HEK293 (cell line): ENCODE measurements at regions not wholly inside any gene's neighbourhood (a gene's known extent, or its start where the extent isn't known, plus 50 kb on each side); places are given as distances from the start of the nearest gene placed in this dataset.

Experiments used
- CTCF ChIA-PET: fragments of 350-600 bp; formaldehyde crosslinking; extraction: SDS; loops from one replicate; lab custom pipeline; 2021; ENCODE audit warnings: antibody characterized with exemption; lab: Yijun Ruan, JAX
- POLR2A ChIA-PET: fragments of 300-600 bp; formaldehyde crosslinking; extraction: SDS; loops from one replicate; lab custom pipeline; 2020; ENCODE audit warnings: antibody characterized with exemption, inconsistent platforms; lab: Yijun Ruan, JAX
- H3K27ac ChIP-seq: fragments of 200-500 bp; sonication (Bioruptor generic); 2 replicates; pipeline ENCODE4 v1.5.1; 2014; ENCODE audit warnings: low read depth, low read length, control low read depth, inconsistent platforms; ENCODE audit errors: extremely low read depth
- H3K36me3 ChIP-seq, 2 experiments: fragments of 200-500 bp in 1 of 2; sonication (Bioruptor generic) in 1 of 2; 1 replicate in 1 of 2; 2 replicates in 1 of 2; pipeline ENCODE4 v1.5.1; 2014 to 2017; ENCODE audit warnings: inconsistent platforms in 2 of 2, low read length in 2 of 2; ENCODE audit not compliant: control insufficient read depth in 2 of 2, insufficient read depth in 1 of 2
- H3K4me1 ChIP-seq: fragments of 200-500 bp; sonication (Bioruptor generic); 2 replicates; pipeline ENCODE4 v1.5.1; 2014; ENCODE audit warnings: mild to moderate bottlenecking, low read length, inconsistent platforms; ENCODE audit not compliant: control insufficient read depth, insufficient read depth
- H3K4me3 ChIP-seq: 2 replicates; pipeline ENCODE4 v1.5.1; 2011; ENCODE audit warnings: low read depth, mild to moderate bottlenecking, control low read depth, low read length, moderate library complexity
- H3K9me3 ChIP-seq: fragments of 200-500 bp; sonication (Bioruptor generic); 2 replicates; pipeline ENCODE4 v1.5.1; 2014; ENCODE audit warnings: low read depth, low read length, inconsistent platforms; ENCODE audit not compliant: control insufficient read depth, insufficient read depth
- FEZF1 ChIP-seq: fragments of 450-650 bp; formaldehyde crosslinking; IDR thresholded peaks from 2 replicates; pipeline ENCODE4 v1.5.1; 2016; ENCODE audit warnings: missing biosample characterization, missing genetic modification characterization
- GLIS2 ChIP-seq: fragments of 450-650 bp; formaldehyde crosslinking; IDR thresholded peaks from 2 replicates; pipeline ENCODE4 v1.5.1; 2016; ENCODE audit warnings: missing biosample characterization, missing genetic modification characterization
- RBAK ChIP-seq: fragments of 450-650 bp; formaldehyde crosslinking; IDR thresholded peaks from 2 replicates; pipeline ENCODE4 v1.5.1; 2016; ENCODE audit warnings: missing biosample characterization, missing genetic modification characterization
- SCRT2 ChIP-seq: fragments of 450-650 bp; formaldehyde crosslinking; IDR thresholded peaks from 2 replicates; pipeline ENCODE4 v1.5.1; 2016; ENCODE audit warnings: missing biosample characterization, missing genetic modification characterization
- ZBTB48 ChIP-seq: fragments of 450-650 bp; formaldehyde crosslinking; IDR thresholded peaks from 2 replicates; pipeline ENCODE4 v1.5.1; 2016; ENCODE audit warnings: missing biosample characterization, missing genetic modification characterization
- ZBTB8A ChIP-seq: fragments of 450-650 bp; formaldehyde crosslinking; IDR thresholded peaks from 2 replicates; pipeline ENCODE4 v1.5.1; 2016; ENCODE audit warnings: missing biosample characterization, missing genetic modification characterization
- ZFP3 ChIP-seq: fragments of 450-650 bp; formaldehyde crosslinking; IDR thresholded peaks from 2 replicates; pipeline ENCODE4 v1.5.1; 2016; ENCODE audit warnings: low read depth, missing biosample characterization, missing genetic modification characterization
- ZFP37 ChIP-seq: fragments of 450-650 bp; formaldehyde crosslinking; IDR thresholded peaks from 2 replicates; pipeline ENCODE4 v1.5.1; 2016; ENCODE audit warnings: missing biosample characterization, missing genetic modification characterization
- ZFP69B ChIP-seq: fragments of 450-650 bp; formaldehyde crosslinking; IDR thresholded peaks from 2 replicates; pipeline ENCODE4 v1.5.1; 2016; ENCODE audit warnings: missing biosample characterization, missing genetic modification characterization
- ZIC2 ChIP-seq: fragments of 450-650 bp; formaldehyde crosslinking; IDR thresholded peaks from 2 replicates; pipeline ENCODE4 v1.5.1; 2016; ENCODE audit warnings: missing biosample characterization, missing genetic modification characterization
- ZNF132 ChIP-seq: fragments of 450-650 bp; formaldehyde crosslinking; IDR thresholded peaks from 2 replicates; pipeline ENCODE4 v1.5.1; 2017; ENCODE audit warnings: missing biosample characterization, missing genetic modification characterization, borderline replicate concordance
- ZNF146 ChIP-seq: fragments of 450-650 bp; formaldehyde crosslinking; IDR thresholded peaks from 2 replicates; pipeline ENCODE4 v1.5.1; 2016; ENCODE audit warnings: missing biosample characterization, missing genetic modification characterization
- ZNF155 ChIP-seq: fragments of 450-650 bp; formaldehyde crosslinking; IDR thresholded peaks from 2 replicates; pipeline ENCODE4 v1.5.1; 2016; ENCODE audit warnings: missing biosample characterization, missing genetic modification characterization
- ZNF175 ChIP-seq: fragments of 450-650 bp; formaldehyde crosslinking; IDR thresholded peaks from 2 replicates; pipeline ENCODE4 v1.5.1; 2016; ENCODE audit warnings: missing biosample characterization, missing genetic modification characterization
- ZNF24 ChIP-seq: fragments of 450-650 bp; formaldehyde crosslinking; IDR thresholded peaks from 2 replicates; pipeline ENCODE4 v1.5.1; 2016; ENCODE audit warnings: missing biosample characterization, missing genetic modification characterization
- ZNF354C ChIP-seq: fragments of 450-650 bp; formaldehyde crosslinking; IDR thresholded peaks from 2 replicates; pipeline ENCODE4 v1.5.1; 2016; ENCODE audit warnings: missing biosample characterization, missing genetic modification characterization, low read depth, borderline replicate concordance
- ZNF416 ChIP-seq: fragments of 450-650 bp; formaldehyde crosslinking; IDR thresholded peaks from 2 replicates; pipeline ENCODE4 v1.5.1; 2016; ENCODE audit warnings: missing biosample characterization, missing genetic modification characterization
- ZNF423 ChIP-seq: fragments of 450-650 bp; formaldehyde crosslinking; IDR thresholded peaks from 2 replicates; pipeline ENCODE4 v1.5.1; 2016; ENCODE audit warnings: missing biosample characterization, missing genetic modification characterization
- ZNF510 ChIP-seq: fragments of 450-650 bp; formaldehyde crosslinking; IDR thresholded peaks from 2 replicates; pipeline ENCODE4 v1.5.1; 2018; ENCODE audit warnings: mild to moderate bottlenecking, missing genetic modification characterization, missing biosample characterization; ENCODE audit not compliant: insufficient replicate concordance
- ZNF521 ChIP-seq: fragments of 450-650 bp; formaldehyde crosslinking; IDR thresholded peaks from 2 replicates; pipeline ENCODE4 v1.5.1; 2017; ENCODE audit warnings: missing biosample characterization, mild to moderate bottlenecking, missing genetic modification characterization
- ZNF544 ChIP-seq: fragments of 450-650 bp; formaldehyde crosslinking; IDR thresholded peaks from 2 replicates; pipeline ENCODE4 v1.5.0; 2017; ENCODE audit warnings: missing biosample characterization, missing genetic modification characterization
- ZNF561 ChIP-seq: fragments of 450-650 bp; IDR thresholded peaks from 2 replicates; pipeline ENCODE4 v1.5.1; 2018; ENCODE audit warnings: missing biosample characterization, missing genetic modification characterization, borderline replicate concordance
- ZNF658 ChIP-seq: fragments of 450-650 bp; formaldehyde crosslinking; IDR thresholded peaks from 2 replicates; pipeline ENCODE4; 2016; ENCODE audit warnings: missing biosample characterization, missing genetic modification characterization
- ZSCAN23 ChIP-seq: fragments of 450-650 bp; formaldehyde crosslinking; IDR thresholded peaks from 2 replicates; pipeline ENCODE4 v1.5.1; 2016; ENCODE audit warnings: missing biosample characterization, missing genetic modification characterization
- ZXDB ChIP-seq: fragments of 450-650 bp; formaldehyde crosslinking; IDR thresholded peaks from 2 replicates; pipeline ENCODE4 v1.5.1; 2016; ENCODE audit warnings: missing biosample characterization, missing genetic modification characterization
- TF ChIP-seq, protein P1 (sequence below): fragments of 450-650 bp; formaldehyde crosslinking; IDR thresholded peaks from 2 replicates; pipeline ENCODE4 v1.5.1; 2016; ENCODE audit warnings: missing biosample characterization, missing genetic modification characterization
- TF ChIP-seq, protein P2 (sequence below): fragments of 450-650 bp; formaldehyde crosslinking; IDR thresholded peaks from 2 replicates; pipeline ENCODE4; 2016; ENCODE audit warnings: missing biosample characterization, missing genetic modification characterization
- TF ChIP-seq, protein P3 (sequence below): fragments of 450-650 bp; formaldehyde crosslinking; IDR thresholded peaks from 2 replicates; pipeline ENCODE4 v1.5.1; 2016; ENCODE audit warnings: missing biosample characterization, missing genetic modification characterization, borderline replicate concordance
- TF ChIP-seq, protein P4 (sequence below): sonication (generic); formaldehyde crosslinking; IDR thresholded peaks from 2 replicates; pipeline ENCODE4 v1.8.1; 2022; ENCODE audit warnings: mild to moderate bottlenecking, moderate library complexity, missing genetic modification reagents

DNA sequence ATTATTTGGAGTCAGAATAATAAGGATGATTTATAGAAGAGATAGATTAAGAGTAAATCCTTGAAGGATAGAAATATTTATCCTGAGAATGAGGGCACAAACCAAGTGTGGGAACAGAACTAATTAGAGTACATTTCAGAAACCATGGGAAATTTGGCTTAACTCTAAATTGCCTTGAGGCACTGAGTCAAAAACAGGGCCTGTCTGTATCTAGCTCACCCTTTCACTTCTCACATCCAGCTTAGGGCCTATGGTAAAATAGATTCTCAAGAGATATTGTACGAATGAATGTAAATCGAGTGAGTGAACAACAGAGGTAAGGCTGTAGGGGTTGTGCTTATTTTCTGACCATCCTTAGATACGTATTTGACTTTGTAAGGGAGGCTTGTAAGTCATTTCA is 586.1 kb upstream of the DPPA4 start:
- H3K36me3 ChIP-seq = no peaks in the 10 kb centered on the region
- H3K4me3 ChIP-seq = no peak overlapping the region
- no peaks in the 10 kb centered on the region for H3K9me3 ChIP-seq
- ChIA-PET POLR2A (no interaction called here), CTCF (no interaction called here)
- no peaks in the 10 kb centered on the region for H3K4me1 ChIP-seq
- H3K27ac ChIP-seq = no peak overlapping the region
- no peak for TF ChIP-seq ZNF544 (tag by site-specific recombination)
- TF ChIP-seq ZNF155 (tag by site-specific recombination) = no peak
- TF ChIP-seq ZFP69B (tag by site-specific recombination) = no peak
- TF ChIP-seq ZNF561 = no peak
- TF ChIP-seq SCRT2 (tag by site-specific recombination) = no peak
- no peak for TF ChIP-seq ZNF146 (tag by site-specific recombination)
- no peak for TF ChIP-seq ZNF521
- TF ChIP-seq ZNF510 (tag by site-specific recombination) = no peak
- TF ChIP-seq ZXDB (tag by site-specific recombination) = no peak
- TF ChIP-seq, protein P1, sequence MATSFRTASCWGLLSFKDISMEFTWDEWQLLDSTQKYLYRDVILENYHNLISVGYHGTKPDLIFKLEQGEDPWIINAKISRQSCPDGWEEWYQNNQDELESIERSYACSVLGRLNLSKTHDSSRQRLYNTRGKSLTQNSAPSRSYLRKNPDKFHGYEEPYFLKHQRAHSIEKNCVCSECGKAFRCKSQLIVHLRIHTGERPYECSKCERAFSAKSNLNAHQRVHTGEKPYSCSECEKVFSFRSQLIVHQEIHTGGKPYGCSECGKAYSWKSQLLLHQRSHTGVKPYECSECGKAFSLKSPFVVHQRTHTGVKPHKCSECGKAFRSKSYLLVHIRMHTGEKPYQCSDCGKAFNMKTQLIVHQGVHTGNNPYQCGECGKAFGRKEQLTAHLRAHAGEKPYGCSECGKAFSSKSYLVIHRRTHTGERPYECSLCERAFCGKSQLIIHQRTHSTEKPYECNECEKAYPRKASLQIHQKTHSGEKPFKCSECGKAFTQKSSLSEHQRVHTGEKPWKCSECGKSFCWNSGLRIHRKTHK = no peak
- TF ChIP-seq ZNF354C (tag by site-specific recombination) = no peak
- TF ChIP-seq, all 188 proteins: peak for 0

DNA sequence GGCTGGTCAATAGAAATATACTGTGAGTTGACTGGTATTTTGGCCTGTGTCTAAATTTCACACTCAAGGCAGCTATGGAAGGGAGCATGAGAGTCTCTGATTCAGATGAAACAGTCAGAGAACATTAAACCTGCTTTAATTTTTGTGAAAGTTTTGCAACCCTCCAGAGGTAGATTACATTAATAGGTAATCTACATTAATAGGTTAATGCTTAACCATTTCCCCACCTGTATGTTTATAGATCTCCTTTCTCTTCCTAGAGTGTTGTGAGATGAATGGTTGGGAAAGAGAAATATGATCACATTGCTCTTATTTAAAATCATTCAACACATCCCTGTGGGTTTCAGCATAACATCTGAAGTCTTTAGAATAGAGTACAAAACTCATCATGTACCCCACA is 586.9 kb upstream of the DPPA4 start:
- CTCF ChIA-PET = no interaction called here
- Histone ChIP-seq H3K27ac (no peak overlapping the region), H3K4me1 (no peaks in the 10 kb centered on the region), H3K9me3 (no peaks in the 10 kb centered on the region), H3K36me3 (no peaks in the 10 kb centered on the region), H3K4me3 (no peak overlapping the region)
- TF ChIP-seq ZFP69B (tag by site-specific recombination) (no peak), ZFP37 (tag by site-specific recombination) (no peak), ZNF416 (tag by site-specific recombination) (no peak), ZNF658 (tag by site-specific recombination) (no peak), ZSCAN23 (tag by site-specific recombination) (no peak), ZBTB8A (tag by site-specific recombination) (no peak), ZBTB48 (no peak)
- POLR2A ChIA-PET = no interaction called here

DNA sequence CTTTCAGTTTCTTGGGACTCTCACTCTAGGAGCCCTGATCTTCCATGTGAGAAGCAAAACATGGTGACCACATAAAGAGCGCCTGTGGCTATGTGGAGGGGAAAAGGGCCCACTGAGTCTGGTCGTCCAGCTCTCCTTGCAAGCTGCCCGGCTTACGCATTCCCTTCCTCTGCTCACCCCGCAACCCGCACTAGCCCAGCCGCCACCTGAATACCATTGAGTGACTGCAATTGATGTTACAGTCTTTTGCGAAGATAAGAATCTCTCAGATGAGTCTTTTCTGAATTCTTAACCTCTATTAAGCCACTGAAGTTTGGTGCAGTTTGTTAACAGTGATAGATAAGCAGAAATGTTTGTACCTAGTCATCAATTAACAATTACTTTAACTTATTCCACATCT is 589.0 kb upstream of the DPPA4 start:
- no peaks in the 10 kb centered on the region for H3K9me3 ChIP-seq
- no peaks in the 10 kb centered on the region for H3K36me3 ChIP-seq
- H3K27ac ChIP-seq = no peak overlapping the region
- ChIA-PET CTCF (no interaction called here), POLR2A (no interaction called here)
- H3K4me3 ChIP-seq = no peak overlapping the region
- H3K4me1 ChIP-seq = no peaks in the 10 kb centered on the region
- TF ChIP-seq RBAK = no peak
- TF ChIP-seq ZIC2 (tag by site-specific recombination) = no peak
- no peak for TF ChIP-seq GLIS2 (tag by site-specific recombination)
- TF ChIP-seq, protein P2, sequence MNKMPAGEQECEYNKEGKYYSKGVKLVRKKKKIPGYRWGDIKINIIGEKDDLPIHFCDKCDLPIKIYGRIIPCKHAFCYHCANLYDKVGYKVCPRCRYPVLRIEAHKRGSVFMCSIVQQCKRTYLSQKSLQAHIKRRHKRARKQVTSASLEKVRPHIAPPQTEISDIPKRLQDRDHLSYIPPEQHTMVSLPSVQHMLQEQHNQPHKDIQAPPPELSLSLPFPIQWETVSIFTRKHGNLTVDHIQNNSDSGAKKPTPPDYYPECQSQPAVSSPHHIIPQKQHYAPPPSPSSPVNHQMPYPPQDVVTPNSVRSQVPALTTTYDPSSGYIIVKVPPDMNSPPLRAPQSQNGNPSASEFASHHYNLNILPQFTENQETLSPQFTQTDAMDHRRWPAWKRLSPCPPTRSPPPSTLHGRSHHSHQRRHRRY (tag by site-specific recombination) = no peak
- TF ChIP-seq ZNF24 = no peak
- no peak for TF ChIP-seq FEZF1 (tag by site-specific recombination)
- TF ChIP-seq, protein P3, sequence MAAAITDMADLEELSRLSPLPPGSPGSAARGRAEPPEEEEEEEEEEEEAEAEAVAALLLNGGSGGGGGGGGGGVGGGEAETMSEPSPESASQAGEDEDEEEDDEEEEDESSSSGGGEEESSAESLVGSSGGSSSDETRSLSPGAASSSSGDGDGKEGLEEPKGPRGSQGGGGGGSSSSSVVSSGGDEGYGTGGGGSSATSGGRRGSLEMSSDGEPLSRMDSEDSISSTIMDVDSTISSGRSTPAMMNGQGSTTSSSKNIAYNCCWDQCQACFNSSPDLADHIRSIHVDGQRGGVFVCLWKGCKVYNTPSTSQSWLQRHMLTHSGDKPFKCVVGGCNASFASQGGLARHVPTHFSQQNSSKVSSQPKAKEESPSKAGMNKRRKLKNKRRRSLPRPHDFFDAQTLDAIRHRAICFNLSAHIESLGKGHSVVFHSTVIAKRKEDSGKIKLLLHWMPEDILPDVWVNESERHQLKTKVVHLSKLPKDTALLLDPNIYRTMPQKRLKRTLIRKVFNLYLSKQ (tag by site-specific recombination) = no peak
- no peak for TF ChIP-seq ZFP3
- no peak for TF ChIP-seq ZNF175 (tag by site-specific recombination)
- TF ChIP-seq, protein P4, sequence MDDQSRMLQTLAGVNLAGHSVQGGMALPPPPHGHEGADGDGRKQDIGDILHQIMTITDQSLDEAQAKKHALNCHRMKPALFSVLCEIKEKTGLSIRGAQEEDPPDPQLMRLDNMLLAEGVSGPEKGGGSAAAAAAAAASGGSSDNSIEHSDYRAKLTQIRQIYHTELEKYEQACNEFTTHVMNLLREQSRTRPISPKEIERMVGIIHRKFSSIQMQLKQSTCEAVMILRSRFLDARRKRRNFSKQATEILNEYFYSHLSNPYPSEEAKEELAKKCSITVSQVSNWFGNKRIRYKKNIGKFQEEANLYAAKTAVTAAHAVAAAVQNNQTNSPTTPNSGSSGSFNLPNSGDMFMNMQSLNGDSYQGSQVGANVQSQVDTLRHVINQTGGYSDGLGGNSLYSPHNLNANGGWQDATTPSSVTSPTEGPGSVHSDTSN = no peak
- no peak for TF ChIP-seq ZNF423 (tag by site-specific recombination)
- TF ChIP-seq ZNF132 = no peak
